NCI-H774 (cell line): ENCODE measurements at regions not wholly inside any gene's neighbourhood (a gene's known extent, or its start where the extent isn't known, plus 50 kb on each side); places are given as distances from the start of the nearest gene placed in this dataset.
A peak's percentile ranks its signal among the peaks of the same experiment; 100 is the strongest.

ENCODE experiments used
- DNase-seq: peaks from one replicate; lab custom pipeline; 2025; lab: John Stamatoyannopoulos, UW

GRCh38 chr4:115334736-115335411, 221.5 kb upstream of the NDST4 start:
- no peak for DNase-seq

GRCh38 chr4:115332078-115332477, 218.7 kb upstream of the NDST4 start:
- no peak for DNase-seq

- DNase-seq = no peak
Observed at GRCh38 chr4:115331241-115331640, 217.8 kb upstream of the NDST4 start.

GRCh38 chr4:115325836-115326235, 212.4 kb upstream of the NDST4 start:
- no peak for DNase-seq

GRCh38 chr4:115323106-115323707, 209.8 kb upstream of the NDST4 start:
- DNase-seq = peak; percentile 6

- DNase-seq = no peak
Observed at GRCh38 chr4:115315182-115315581, 201.8 kb upstream of the NDST4 start.

DNA sequence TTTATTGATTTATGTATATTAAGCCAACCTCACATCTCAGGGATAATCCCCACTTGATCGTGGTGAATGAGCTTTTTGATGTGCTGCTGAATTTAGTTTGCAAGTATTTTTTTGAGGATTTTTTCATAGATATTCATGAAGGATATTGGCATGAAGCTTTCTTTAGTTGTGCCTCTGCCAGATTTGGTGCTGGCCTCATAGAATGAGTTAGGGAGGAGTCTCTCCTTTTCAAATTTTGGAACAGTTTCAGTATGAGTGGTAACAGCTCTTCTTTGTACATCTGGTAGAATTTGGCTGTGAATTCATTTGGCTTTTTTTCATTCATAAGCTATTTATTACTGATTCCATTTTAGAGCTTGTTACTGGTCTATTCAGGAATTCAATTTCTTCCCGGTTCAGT, 197.2 kb upstream of the NDST4 start:
- no peak for DNase-seq

DNA sequence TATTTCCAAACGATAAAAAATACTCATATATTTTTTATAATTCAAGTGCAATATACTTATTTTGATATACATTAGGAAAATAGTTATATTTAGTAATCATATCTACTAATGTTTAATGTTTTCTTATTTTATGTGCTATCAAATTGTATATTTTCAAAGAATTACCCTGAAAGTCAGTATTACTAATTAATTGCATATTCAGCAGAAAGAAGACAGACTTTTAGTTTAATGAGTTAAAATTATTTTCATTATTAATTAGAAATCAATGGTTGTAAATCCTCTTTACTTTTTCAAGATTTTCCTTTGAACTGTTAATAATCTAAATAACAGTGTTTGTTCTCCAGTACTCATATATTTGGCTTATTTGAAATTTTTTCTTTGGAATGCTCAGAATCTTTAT, 181.3 kb upstream of the NDST4 start:
- no peak for DNase-seq

DNA sequence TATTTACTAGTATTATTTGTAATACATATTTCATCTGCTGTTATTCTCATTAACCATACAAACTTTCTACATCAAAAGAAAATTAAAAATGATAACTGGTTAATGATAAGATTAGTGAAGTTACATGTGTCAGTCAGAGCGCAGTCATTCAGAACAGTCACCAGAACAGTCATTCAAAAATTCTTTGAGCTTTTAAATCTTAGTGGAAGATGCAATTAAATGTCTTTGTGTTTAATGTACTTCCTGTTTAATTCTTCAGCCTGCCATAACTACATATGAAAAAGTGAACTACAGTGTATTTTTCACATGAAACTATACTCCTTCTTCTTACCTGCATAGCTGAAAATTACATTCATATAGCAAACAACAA, 179.7 kb upstream of the NDST4 start:
- DNase-seq = no peak

- DNase-seq = no peak
Observed at GRCh38 chr4:115292320-115293092, 179.1 kb upstream of the NDST4 start.

- no peak for DNase-seq
Observed at GRCh38 chr4:115287426-115287825, 174.0 kb upstream of the NDST4 start.

DNA sequence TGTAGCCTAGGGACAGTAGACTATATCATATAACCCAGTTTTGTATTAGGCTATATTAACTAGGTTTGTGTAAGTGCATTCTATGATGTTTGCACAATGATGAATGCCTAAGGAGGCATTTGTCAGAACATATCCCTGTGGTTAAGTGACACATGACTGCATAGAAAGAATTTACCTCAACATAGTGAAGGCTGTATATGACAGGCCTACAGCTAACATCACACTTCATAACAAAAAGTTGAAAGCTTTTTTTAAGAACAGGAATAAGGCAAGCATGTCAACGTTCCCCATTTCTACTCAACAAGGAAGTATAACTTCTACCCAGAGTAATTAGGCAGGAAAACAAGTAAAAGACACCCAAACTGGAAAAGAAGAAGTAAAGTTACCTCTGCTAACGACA, 165.9 kb upstream of the NDST4 start:
- no peak for DNase-seq

- DNase-seq = no peak
Observed at GRCh38 chr4:115278830-115279229, 165.4 kb upstream of the NDST4 start.

DNA sequence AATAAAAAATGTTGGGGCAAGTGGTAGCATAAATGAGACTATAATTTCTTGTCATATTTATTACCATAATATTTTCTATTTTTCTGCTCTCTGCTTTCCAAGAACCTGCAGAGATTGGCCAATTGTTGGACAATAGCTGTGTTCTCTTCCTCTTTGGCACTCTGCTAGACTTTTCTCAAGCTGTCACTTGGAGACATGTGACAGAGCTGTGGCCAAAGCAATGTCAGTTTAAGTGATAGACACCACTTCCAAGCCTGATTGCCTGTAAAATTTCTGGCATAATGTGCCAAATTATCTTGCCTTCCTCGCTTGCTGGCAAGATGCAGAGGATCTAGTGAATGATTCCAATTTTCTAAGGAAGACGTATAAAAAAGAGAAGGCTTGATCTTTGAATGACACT, 162.2 kb upstream of the NDST4 start:
- DNase-seq = no peak

DNA sequence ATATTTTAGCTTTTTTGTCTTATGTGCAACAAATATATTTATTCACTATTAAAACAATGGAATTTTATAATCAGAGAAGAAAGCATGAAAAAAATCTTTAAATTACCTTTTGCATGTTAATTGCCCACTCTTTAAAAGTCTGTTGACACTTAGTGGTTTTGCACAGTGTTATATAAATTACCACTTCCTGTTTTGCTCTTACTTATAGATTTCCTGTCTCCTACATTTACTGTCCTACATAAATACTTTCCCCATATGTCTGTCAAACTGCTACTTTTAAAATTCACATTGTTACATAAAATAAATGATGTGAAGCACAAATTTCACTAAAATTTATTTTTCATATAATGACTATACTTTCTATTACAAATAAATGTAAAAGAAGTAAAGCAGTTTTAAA, 161.1 kb upstream of the NDST4 start:
- DNase-seq = no peak

DNA sequence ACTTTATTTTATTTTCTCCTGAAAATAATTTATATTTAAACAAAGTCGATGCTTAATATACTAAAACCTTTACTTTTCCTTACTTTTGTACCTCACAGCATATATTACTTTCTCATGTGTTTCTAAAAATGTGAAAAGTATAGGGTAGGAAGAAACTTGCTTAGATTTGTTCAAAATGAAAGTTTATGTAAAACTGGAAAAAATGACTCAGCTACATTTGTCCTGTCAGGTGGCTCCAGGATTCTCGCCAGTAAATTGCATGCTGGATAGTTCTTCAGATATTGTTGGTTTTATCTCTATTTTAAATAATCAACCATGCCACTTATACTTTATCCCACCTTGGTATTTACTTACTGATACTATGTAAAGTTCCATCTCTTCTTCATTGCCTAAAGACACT, 159.2 kb upstream of the NDST4 start:
- DNase-seq = no peak

DNA sequence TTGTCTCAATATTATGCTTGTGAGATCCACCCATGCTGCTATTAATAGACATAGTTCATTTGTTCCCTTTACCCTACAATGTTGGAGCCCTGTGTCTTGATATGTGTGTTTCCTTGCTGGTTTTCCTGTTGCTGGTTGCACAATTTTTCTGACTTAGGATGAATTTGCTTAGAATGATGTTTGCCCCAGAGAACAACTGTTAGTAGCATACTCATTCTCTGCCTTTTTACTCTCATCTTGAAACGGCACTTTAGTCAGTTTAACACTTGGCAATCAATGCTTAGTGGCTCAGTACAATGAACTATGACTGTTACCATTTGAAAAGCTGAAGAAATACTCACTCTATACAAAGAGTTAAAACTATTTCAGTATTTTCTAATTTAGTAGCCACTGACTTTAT, 158.8 kb upstream of the NDST4 start:
- DNase-seq = no peak

- DNase-seq = no peak
Observed at GRCh38 chr4:115260195-115260594, 146.8 kb upstream of the NDST4 start.

DNA sequence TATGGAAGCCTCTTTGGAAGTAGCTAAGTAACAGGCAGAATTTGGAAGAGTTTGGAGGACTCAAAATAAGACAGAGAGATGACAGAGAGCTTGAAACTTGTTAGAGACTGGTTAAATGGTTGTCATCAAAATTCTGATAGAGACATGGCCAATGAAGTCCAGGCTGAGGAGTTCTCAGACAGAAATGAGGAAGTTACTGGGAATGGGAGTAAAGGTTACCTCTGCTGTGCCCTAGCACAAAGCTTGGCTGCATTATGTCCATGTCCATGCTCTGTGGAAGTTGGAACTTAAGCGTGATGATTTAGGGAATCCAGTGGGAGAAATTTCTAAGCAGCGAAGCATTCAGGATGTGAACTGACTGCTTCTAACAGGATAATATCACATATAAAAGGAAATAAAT, 146.2 kb upstream of the NDST4 start:
- DNase-seq = no peak

GRCh38 chr4:115249808-115250207, 136.4 kb upstream of the NDST4 start:
- no peak for DNase-seq

DNA sequence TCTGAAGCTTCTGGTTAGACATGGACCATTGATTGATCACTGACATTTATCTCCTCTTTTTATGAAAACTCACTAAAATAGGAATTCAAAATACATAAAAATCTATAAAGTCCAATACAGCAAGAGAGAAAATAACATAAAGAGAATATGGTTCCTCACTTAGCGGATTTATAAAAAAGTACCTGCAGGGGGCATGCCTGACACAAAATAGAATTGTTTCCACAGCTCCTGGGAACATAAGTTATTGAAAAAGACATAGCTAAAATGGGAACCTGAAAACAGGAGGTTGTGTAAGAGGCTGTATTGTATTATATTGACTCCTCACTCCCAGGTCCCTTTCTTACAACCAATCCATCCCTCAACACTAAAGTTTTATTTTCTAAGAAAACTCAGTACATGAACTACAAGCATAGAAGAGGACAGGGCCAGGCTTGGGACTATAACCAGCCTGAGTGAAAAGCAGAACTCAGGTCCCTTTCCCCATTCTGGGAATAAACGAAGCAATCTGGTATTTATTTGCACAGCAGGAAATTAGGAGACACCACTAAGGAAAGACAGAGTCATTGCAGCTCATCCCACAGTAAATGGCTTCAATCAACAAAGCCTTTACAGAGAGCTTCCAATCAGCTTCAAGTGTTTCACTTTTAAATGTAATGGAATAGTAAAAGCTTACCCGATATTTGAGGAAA, 121.1 kb upstream of the NDST4 start:
- DNase-seq = no peak

DNA sequence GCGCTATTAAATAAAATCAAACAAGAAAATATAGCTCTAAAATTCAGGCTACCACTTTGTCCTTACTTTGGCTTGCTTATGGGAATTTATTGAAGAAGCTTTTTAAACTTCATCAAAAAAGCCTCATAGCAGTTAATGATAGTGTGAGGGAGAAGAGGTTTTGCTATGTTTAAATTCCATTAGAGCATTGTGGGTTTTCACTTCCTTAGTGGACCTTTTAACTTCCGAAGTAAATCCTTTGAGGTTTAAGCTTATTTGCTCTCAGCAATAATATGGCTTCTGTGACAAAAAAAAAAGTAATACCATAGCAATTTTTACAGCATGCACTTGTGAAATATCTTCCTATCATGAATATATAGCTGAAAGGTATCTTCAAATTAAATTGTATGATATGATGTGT, 120.2 kb upstream of the NDST4 start:
- DNase-seq = no peak

GRCh38 chr4:115229873-115230272, 116.5 kb upstream of the NDST4 start:
- DNase-seq = no peak
